NCI-H2227 (cell line): ENCODE measurements at regions not wholly inside any gene's neighbourhood (a gene's known extent, or its start where the extent isn't known, plus 50 kb on each side); places are given as distances from the start of the nearest gene placed in this dataset.

ENCODE experiments used
- DNase-seq: peaks from one replicate; lab custom pipeline; 2025; ENCODE audit not compliant: unreplicated experiment; lab: John Stamatoyannopoulos, UW

DNA sequence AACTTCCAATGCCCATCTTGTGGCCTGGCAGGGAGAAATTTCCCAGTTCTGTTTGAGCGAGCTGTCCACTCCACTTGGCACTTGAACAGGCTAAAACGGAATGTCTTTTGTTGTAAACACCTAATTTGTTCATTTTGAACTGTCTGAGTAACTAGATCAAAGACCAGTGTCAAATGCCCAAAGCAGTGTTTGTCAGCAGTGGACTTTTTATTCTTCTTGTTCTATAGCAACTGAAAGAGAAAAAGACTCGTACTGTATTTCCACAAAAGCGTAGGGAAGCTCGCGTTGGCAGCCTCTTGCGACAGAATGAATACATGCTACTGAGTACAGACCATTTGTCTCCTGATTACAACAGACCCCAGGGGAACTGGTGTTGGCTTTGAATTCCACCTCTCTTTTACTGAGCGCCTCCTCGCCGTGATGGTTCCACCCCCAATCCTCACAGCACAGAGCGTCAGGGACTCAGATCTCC, 601.8 kb upstream of the ZNF608 start:
- peak; percentile 41 for DNase-seq

DNA sequence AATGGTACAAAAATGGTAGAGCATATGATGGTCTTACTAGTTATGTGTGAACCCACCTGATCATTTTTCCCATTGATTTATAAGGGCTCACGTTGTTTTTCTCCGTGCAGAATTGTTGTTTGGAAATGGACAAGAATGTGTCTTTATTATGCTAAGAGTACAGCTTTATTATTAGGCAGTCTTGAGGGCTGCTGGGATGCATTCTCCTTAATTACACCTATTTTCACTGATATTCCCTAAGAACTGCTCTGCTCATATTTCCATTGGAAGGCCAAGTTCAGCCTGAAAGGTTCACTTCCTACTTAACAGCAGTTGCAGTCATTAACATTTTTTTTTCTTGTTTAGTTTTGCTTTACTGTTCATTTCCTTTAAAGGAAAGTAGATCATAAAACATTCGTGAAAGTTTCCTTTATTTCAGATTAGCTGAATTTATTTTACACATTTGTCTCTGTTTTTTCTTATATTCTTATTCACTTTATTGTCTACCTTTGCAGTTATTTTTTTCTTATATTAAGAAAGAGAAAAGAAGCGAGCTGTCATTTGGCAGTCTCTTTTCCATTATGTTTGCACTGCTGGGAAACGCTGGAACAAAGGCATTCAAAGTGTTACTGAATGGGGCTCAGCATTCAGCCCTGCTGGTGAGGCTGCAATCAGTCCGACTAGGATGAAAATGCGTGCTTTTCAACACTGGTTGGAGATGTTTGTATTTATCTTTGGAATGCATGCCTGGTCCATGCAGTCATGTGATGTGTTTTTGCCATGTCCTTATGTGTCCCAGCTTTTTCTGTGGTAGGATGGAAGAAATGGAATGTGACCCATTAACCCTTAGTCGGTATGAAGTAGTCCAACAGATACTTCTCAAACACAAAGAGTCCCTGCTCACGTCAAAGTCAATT, 602.7 kb upstream of the ZNF608 start:
- peak; percentile 42 for DNase-seq

DNA sequence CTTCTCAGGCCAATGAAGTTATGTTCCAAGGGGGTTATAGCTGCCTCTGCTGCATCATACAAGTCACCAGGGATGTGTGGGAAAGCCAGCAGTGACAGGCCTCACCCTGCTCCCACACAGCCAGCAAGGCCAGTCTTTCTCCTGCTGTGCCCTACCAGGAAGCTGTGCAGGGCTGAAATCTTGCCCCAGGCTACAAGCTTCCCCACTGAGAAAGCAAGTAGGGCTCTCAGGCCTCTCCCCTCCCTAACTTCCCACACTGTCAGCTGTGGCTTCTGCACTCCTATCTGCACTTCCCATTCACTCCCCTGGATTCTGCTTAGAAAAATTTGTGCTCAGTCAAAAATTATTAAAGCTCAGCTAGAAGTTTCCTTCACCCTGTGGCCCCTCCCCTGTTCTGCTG, 611.2 kb upstream of the ZNF608 start:
- no peak for DNase-seq

DNA sequence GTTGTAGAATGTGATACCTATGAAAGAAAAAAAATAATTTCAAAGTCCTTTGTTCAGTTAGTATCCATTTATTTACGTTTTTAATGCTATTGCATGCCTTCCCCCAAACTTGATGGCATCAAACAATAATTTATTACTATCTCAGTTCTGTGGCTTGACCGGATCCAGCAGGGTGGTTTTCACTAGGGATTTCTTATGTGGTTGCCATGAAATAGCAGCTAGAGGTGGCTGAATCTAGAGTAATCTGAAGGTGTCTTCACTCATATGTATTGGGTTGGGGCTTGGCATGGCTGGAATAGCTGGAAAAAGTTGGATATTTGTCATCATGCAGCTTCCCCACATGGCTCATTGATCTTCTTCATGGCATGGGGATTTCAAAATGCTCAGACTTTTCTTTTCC, 619.3 kb upstream of the ZNF608 start:
- DNase-seq: no peak

DNA sequence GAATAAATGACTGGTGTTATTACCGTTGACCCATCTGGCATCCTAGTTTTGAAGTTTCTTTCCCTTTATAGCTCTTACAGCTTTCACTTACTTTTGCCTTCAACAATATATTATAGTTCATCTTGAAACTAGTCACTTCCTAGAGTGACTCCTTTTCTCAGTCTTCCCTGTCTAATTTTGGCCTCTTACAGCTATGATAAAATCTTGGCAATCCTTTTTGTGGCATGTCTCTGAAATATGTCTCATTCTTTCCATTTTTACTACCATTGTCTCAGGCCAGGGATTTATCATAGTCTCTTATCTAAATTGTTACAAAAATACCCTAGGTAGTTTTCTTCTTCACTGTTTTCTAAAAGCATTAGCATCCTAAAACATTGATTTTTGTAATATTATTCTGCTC, 621.3 kb upstream of the ZNF608 start:
- DNase-seq: no peak

DNA sequence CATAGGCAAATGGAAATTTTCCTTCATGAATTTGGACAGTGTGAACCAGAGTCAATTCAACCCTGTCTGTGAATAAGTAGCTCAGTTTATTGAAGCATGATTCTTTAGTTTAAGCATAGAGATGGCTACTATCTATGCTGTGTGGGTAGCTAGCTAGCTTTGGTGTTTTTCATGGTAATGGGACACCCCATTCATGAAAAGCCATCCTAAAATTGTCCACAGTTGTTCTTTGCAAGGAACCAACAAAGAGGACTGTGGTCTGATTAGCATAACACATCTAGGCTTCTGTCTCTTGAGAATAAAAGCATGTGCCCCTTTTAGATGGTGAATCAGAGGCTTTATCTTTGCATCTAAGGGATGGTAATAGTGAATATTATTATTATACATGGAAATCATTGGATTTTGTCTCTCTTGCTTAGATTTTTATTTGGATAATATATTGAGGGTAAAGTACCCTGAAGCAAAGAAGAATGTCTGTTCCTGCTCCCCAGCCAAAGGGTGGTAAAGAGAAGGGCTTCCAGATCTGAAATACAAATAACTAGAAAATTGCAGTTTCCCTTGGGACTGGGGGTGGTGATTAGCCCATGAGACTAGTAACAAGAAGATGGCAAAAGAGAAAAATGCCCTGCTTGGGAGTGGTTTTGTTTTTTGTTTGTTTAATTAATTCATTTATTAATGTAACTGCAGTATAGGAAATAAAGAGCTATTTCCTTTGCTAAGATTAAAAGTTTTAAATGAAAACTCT, 624.2 kb upstream of the ZNF608 start:
- DNase-seq: no peak

DNA sequence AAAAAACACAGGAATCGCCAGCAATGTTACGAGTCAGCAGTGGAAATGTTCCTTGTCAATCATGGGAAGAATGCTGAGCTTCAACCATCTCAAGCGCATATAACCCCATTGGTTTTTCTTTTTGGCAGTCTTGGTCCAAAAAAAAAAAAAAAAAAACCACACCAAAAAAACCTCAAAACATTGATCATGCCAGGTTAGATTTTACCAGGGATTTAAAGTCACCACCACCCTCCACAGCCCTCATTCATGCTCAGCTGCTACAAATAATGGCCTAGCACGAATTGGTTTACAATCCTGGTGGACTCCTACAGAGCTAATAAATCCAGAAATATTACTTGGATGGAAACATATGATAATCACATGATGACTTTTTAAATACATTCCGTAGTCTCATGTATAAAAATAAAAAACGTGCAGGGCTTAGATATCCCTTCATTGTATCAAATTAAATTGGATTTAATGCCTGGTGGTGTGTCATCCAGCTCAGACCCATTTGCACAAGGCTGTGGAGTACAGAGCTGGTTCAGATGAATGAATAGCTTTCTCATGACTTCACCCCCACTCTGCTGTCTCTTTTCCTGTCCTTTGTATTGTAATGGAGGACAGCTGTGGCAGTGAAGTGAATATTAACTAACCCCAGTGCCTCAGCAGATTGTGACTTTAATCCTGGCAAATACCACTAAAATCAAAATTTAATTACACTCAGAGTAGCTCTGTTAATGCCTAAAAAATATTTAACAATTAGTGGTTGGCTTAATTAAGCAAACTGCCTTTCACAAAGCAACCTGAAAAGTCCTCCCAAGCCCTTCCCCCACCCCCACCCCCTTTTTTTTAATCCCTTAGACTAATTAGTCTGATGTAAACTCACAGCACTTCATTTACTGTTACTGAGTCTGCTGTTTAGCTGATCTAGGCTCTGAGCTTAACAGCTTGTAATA, 626.5 kb upstream of the ZNF608 start:
- peak; percentile 11 for DNase-seq

DNA sequence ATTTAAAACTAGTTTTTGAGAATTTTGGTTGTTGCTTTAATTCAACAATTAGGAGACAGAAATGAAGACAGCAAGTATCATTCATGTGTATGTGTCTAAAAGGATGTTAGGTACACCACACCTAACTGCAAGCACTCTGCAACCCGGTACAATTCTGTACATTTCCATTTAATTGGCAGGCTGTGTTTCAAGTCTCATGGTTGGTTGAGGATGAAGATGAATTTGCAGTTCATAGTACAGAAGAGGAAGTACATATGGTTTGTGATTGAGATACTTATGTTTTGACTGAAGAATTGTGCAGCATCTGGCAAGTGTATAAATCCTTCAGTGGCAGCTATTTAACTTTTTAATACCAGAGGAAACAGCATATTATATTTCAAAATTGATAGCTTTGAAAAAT, 628.7 kb upstream of the ZNF608 start:
- no peak for DNase-seq

DNA sequence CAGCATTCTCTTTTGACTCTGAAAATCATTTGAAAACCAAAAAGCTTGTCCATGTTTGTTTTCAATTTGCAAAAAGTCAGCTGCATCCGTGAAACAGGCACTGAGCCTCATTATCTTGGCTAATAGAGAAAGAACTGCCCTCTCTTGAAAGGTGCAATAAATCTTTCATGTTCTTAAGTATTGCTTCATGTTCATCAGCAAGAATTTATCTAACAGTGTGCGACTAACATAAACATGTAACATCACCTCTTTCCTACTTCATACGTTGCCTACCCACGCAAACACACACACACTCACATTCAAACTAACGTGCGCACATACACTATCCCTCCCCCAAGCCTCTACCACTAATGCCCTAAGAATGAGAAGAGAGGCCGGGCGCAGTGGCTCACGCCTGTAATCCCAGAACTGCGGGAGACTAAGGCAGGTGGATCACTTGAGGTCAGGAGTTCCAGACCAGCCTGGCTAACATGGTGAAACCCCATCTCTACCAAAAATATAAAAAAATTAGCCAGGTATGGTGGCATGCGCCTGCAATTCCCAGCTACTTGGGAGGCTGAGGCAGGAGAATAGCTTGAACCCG, 629.7 kb upstream of the ZNF608 start:
- DNase-seq: peak; percentile 17

DNA sequence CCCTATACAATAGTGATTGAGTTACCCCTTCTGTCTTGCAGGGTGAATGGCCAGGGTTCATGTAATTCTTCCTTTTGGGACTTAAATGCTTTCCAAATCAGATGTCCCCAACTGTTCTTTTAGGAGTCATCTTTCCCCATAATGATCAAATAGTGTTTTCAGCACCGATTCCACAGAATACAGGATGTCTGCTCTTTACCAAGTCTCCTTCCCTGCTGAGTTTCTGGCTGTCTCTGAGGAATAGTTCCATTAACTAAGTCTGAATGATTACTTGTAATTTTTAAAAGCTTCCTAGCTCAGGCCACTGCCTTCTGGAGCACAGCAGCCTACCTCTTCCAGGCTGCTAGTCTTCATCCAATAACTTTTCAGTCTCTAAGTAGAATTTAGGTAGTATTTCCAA, 630.7 kb upstream of the ZNF608 start:
- DNase-seq: no peak

DNA sequence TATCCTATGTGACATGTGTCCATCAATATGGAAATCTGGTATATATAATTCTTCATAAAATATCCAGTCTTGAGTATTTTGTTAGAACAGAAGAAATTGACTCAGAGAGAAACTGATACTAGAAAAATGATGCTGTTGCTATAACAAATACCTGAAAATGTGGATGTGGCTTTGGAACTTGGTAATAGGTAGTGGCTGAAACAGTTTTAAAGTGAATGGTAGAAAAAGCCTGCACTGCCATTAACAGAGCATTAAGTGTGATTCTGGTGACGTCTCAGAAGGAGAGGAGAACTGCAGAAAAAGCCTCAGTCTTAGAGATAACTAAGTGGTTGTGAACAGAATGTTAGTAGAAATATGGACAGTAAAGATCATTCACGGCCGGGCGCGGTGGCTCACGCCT, 634.9 kb upstream of the ZNF608 start:
- DNase-seq: no peak

DNA sequence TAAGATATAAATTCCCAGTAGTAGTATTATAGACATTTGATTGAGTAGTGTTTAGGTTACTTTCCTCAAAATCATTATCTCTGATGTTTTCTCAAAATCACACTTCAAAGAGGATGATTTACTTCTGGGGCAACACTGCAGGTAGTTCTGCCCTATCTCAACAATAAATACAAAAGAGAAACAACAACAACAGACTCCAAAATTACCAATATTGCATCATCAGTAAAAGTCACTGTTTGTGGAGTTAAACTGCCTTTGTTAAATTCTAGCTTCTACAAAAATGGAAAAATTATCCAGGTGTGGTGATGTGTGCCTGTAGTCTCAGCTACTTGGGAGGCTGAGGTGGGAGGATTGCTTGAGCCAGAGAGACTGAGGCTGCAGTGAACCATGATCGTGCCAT, 637.6 kb upstream of the ZNF608 start:
- DNase-seq: no peak

DNA sequence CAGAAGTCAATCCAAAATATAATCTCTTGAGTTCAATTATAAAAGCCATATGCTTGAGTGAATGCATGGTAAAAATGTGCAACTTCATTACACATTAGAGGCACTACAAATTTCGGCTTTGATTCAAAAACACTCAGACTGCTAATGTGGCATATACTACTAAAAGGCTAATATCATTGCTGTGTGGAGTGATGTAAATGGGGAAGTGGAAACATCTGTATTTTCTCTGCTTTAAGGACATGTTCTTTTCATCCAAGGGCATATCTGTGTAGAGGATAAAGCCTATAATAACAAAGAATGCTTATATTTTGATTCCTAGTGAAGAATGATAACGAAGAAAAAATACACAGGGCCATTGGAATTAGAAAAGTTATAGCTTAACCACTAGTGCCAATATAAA, 643.9 kb upstream of the ZNF608 start:
- DNase-seq: no peak

DNA sequence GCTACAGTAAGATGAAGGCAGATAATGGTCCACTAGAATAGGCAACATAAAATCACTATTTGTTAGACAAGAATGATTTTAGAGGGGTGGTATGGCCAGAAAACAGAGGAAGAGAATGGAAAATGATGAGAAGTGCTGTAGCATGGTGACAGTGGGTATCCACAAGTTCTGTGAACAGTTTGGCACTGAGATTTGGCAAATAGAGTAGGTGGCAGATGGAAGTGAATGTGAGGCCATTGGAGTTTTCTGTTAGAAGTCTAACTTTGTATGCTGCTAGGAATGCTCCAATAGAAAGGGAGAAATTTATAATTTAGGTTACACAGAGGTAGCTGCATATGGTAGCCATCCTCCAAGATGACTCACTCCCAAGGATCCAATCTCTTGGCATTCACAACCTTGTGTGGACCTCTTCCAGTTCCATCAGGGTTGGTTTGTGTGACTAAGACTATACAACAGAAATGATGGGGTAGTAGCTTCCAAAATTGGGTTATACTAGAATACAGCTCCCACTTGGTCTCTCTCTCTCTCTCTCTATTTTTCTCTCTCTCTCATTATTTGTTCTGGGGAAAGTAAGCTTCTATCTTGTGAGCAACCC, 646.9 kb upstream of the ZNF608 start:
- no peak for DNase-seq

DNA sequence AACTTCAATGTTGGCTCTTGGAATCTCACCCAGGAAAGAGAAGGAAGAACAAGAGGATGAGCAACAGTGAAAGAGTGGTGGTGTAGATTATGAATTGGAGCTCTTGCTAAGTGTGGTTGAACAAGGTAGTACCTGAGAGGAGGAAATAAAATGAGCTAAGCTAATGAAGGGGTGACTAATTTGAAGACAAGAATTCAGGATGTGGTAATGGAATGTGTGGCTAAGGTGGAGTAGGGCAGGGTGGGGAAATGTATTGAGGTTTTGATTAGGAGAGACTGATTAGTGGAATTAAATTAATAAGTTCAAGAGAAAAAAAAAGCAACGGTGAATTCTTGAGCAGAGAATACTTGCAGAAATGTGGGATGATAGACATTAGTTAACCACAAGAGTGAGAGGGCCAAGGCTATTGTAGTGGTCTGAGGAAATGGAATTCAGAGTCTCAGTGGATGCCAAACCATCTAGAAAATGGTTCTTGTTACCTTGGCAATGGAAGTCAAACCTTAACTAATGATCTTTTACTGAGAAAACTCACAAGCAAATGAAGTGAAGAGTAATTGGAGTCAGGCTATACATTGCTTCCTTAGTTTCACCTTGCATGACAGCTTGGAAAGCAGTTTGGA, 648.3 kb upstream of the ZNF608 start:
- no peak for DNase-seq

DNA sequence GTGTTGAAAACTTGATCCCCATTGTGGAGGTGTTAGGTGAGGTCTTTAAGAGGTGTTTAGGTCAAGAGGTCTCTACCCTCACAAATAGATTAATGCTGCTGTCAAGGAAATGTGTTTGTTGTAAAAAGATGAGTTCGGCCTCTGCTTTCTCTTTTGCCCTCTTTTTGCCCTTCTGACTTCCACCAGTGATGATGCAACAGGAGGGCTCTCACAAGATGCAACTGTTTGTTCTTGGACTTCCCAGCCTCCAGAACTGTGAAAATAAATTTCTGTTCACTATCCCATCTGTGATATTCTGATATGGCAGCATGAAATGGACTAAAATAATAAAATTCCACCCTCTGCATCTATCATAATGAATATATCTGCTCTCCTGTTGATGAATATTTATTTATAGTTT, 650.0 kb upstream of the ZNF608 start:
- no peak for DNase-seq

DNA sequence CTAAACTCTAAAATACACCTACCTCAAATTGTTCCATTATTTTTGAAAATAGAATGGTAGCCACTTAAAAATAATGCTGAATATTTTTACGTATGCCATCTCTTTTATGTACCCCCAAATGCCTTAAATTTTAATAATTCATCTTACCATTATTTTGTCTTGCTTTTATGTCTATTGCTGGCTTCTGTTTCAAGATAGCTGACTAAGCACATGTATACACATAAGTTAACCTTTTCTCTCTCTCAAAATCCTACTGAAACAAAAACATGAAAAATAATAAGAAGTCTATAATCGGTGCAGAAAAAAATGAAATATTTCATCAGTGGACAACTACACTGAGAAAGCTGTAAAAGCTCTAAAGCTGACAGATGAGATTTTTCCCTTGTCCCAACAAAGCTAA, 652.0 kb upstream of the ZNF608 start:
- DNase-seq: no peak

DNA sequence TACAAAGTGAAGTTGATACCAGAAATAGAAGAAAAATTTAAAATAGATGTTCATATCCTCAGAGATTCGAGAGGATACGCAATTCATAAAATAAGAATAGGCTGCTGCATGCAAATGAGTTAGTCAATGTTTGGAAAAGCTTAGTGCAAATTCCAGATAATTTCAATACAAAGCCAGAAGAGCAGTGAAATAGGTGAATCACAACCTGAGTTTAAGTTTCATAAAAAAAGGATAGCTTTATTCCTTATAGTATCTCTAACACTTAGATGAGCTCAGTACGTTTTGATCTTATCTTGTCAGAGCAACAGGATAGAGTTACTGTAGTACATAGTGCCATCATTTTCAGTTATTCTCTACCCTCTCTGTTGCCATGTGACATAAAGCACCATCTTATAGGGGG, 653.4 kb upstream of the ZNF608 start:
- DNase-seq: no peak

DNA sequence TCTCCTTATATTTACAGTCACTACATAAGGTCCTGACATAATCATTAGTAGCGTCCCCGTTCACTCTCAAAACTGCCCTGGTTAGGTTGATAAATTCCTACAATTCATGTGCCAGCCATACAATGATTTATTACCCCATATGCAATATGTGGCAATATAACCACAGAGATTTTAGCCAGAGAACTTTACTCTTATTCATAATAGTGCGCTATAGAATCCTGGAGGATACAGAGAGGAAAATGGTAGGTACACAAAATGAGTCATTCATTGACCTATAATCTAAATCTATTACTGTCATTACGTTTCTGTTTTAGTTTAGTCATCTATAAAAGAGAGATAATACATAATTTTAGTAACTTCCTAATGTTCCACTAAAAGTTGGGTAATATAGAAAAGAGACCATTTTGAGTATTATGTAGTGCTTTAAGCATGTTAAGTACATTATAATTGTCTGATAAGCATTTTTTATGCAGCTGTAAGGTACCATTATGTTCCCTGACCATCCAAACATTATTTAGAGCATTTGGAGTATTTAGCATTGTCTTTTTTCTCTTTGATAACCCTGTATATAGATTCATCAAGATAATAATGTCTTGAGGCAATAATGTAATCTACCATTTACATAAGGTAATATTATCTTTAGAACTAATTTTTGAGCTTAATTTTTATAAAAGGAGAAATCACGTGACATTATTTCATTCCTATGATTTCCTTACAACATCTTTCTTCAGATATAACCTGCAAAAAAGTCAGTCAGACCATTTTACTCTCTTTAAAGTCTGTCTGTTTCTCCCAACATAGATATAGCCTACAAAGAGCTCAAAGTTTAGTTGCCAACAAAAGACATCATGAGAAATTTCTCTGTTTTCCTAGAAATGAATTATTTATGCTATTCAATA, 655.5 kb upstream of the ZNF608 start:
- no peak for DNase-seq
